SK-N-SH (cell line): ENCODE measurements at regions not wholly inside any gene's neighbourhood (a gene's known extent, or its start where the extent isn't known, plus 50 kb on each side); places are given as distances from the start of the nearest gene placed in this dataset.

Experiments used
- ELF1 ChIP-seq: IDR thresholded peaks from 2 replicates; pipeline ENCODE4 v1.4.0; 2012
- EP300 ChIP-seq, 2 experiments: IDR thresholded peaks; 2 replicates each; pipeline versions ENCODE4 v1.4.0 to v1.6.1; 2012; ENCODE audit warnings: borderline replicate concordance in 1 of 2, low read depth in 1 of 2, low read length in 1 of 2
- EZH2phosphoT487 ChIP-seq: fragments of 200-600 bp; sonication (generic); IDR thresholded peaks from 2 replicates; pipeline ENCODE4 v1.6.1; 2017; ENCODE audit warnings: low read depth, mixed run types, mild to moderate bottlenecking, antibody characterized with exemption, moderate library complexity, borderline replicate concordance
- GABPA ChIP-seq: IDR thresholded peaks from 2 replicates; pipeline ENCODE4 v1.4.0; 2012; ENCODE audit warnings: low read depth, mild to moderate bottlenecking
- GATA2 ChIP-seq: sonication (generic); formaldehyde crosslinking; IDR thresholded peaks from 2 replicates; pipeline ENCODE4 v1.5.0; 2020; ENCODE audit warnings: mild to moderate bottlenecking, missing genetic modification reagents
- MXI1 ChIP-seq: IDR thresholded peaks from 2 replicates; pipeline ENCODE4 v1.6.1; 2012; ENCODE audit warnings: mild to moderate bottlenecking, low read depth, low read length, improper control_type of control experiment
- NFIC ChIP-seq: IDR thresholded peaks from 2 replicates; pipeline ENCODE4 v1.4.0; 2012; ENCODE audit warnings: borderline replicate concordance
- NRF1 ChIP-seq: IDR thresholded peaks from 2 replicates; pipeline ENCODE4 v1.6.1; 2012; ENCODE audit warnings: low read depth, mild to moderate bottlenecking, low read length
- POLR2AphosphoS5 ChIP-seq: IDR thresholded peaks from 2 replicates; pipeline ENCODE4 v1.6.1; 2012; ENCODE audit warnings: low read depth, low read length
- RAD21 ChIP-seq: IDR thresholded peaks from 2 replicates; pipeline ENCODE4 v1.6.1; 2012; ENCODE audit warnings: mild to moderate bottlenecking, low read length
- RCOR1 ChIP-seq: fragments of 150-350 bp; IDR thresholded peaks from 2 replicates; pipeline ENCODE4 v1.6.1; 2017; ENCODE audit warnings: antibody characterized with exemption, low read length
- RFX5 ChIP-seq: IDR thresholded peaks from 2 replicates; pipeline ENCODE4 v1.6.1; 2012; ENCODE audit warnings: mild to moderate bottlenecking, improper control_type of control experiment, low read length
- RXRA ChIP-seq: IDR thresholded peaks from 2 replicates; pipeline ENCODE4 v1.4.0; 2012; ENCODE audit warnings: low read depth, mild to moderate bottlenecking, borderline replicate concordance
- TCF12 ChIP-seq: IDR thresholded peaks from 2 replicates; pipeline ENCODE4 v1.4.0; 2012
- TEAD4 ChIP-seq: IDR thresholded peaks from 2 replicates; pipeline ENCODE4 v1.4.0; 2012; ENCODE audit warnings: mild to moderate bottlenecking, borderline replicate concordance; ENCODE audit not compliant: insufficient read depth
- YY1 ChIP-seq: IDR thresholded peaks from 2 replicates; pipeline ENCODE4 v1.4.0; 2012; ENCODE audit warnings: low read depth, mild to moderate bottlenecking
- TF ChIP-seq, protein P1 (sequence below): IDR thresholded peaks from 2 replicates; pipeline ENCODE4; 2012
- TF ChIP-seq, protein P2 (sequence below): IDR thresholded peaks from 2 replicates; pipeline ENCODE4 v1.4.0; 2012; ENCODE audit warnings: low read depth
- TF ChIP-seq, protein P3 (sequence below): fragments of 150-350 bp; IDR thresholded peaks from 2 replicates; pipeline ENCODE4 v1.6.1; 2017; ENCODE audit warnings: antibody characterized with exemption, low read length, low read depth, borderline replicate concordance
- TF ChIP-seq, protein P4 (sequence below): IDR thresholded peaks from 2 replicates; pipeline ENCODE4 v1.4.0; 2012; ENCODE audit warnings: low read depth, borderline replicate concordance
- TF ChIP-seq, protein P5 (sequence below): fragments of 200-600 bp; sonication (generic); IDR thresholded peaks from 2 replicates; pipeline ENCODE4 v1.6.1; 2017; ENCODE audit warnings: antibody characterized with exemption, mild to moderate bottlenecking, moderate library complexity
- TF ChIP-seq, protein P6 (sequence below): IDR thresholded peaks from 2 replicates; pipeline ENCODE4 v1.4.0; 2012; ENCODE audit warnings: low read depth, borderline replicate concordance
- TF ChIP-seq, protein P7 (sequence below): fragments of 150-350 bp; IDR thresholded peaks from 2 replicates; pipeline ENCODE4 v1.6.1; 2016; ENCODE audit warnings: mild to moderate bottlenecking, low read depth, low read length

DNA sequence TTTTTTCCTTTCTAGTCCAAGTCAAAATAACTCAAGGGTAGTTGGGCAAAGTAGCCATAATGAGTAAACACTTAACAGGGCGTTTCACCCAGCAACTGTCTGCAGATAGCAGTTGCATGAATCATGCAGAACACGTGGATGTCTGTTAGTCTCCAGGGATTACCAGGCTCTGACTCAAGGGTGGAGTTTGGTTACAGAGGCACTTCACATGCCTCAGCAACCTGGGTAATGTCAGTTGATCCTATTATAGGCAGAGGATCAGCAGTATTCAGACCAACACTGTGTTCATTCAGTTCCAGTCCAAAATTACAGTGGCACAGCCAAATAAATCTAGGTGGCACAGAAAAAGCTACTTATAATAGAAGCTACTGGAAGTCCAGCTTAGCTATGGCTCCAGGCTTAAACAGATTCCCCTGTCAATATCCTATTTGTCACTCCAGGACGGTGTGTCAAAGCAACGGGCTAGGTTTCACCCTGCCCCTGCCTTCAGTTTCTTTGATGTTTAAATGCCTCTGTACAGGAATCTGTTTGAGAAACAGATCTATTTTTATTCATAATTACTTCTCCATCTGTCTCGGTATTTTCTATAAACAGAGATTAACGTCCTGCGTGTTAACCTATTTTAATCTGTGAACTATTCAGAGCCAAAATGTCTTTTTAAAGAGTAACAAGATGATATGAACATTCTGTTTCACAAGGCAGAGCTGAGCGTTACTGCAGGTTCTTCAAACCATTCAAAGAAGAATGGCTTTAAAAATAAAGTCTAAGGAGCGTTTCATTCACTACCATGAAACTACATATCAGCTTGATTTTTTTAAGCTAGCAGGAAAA, 162.6 kb upstream of the AKR1E2 start (continued):
- TF ChIP-seq, protein P1, sequence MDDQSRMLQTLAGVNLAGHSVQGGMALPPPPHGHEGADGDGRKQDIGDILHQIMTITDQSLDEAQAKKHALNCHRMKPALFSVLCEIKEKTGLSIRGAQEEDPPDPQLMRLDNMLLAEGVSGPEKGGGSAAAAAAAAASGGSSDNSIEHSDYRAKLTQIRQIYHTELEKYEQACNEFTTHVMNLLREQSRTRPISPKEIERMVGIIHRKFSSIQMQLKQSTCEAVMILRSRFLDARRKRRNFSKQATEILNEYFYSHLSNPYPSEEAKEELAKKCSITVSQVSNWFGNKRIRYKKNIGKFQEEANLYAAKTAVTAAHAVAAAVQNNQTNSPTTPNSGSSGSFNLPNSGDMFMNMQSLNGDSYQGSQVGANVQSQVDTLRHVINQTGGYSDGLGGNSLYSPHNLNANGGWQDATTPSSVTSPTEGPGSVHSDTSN: peak; percentile 89
- TF ChIP-seq RXRA: peak; percentile 83
- no peak for TF ChIP-seq MXI1
- TF ChIP-seq, protein P2, sequence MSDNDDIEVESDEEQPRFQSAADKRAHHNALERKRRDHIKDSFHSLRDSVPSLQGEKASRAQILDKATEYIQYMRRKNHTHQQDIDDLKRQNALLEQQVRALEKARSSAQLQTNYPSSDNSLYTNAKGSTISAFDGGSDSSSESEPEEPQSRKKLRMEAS: peak; percentile 96
- TF ChIP-seq, protein P3, sequence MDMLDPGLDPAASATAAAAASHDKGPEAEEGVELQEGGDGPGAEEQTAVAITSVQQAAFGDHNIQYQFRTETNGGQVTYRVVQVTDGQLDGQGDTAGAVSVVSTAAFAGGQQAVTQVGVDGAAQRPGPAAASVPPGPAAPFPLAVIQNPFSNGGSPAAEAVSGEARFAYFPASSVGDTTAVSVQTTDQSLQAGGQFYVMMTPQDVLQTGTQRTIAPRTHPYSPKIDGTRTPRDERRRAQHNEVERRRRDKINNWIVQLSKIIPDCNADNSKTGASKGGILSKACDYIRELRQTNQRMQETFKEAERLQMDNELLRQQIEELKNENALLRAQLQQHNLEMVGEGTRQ: no peak
- peak; percentile 81 to 100 for TF ChIP-seq EP300 (IDR thresholded peaks at IDR 0.05; ENCODE audit: borderline replicate concordance in 1 of 2, low read depth in 1 of 2, low read length in 1 of 2)
- TF ChIP-seq RCOR1: no peak
- peak; percentile 97 for TF ChIP-seq TCF12
- TF ChIP-seq NRF1: no peak
- TF ChIP-seq RFX5: no peak; the same call in 1 of the 2 replicates
- TF ChIP-seq, protein P4, sequence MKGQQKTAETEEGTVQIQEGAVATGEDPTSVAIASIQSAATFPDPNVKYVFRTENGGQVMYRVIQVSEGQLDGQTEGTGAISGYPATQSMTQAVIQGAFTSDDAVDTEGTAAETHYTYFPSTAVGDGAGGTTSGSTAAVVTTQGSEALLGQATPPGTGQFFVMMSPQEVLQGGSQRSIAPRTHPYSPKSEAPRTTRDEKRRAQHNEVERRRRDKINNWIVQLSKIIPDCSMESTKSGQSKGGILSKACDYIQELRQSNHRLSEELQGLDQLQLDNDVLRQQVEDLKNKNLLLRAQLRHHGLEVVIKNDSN: peak; percentile 81; the same call in 1 of the 2 replicates
- TF ChIP-seq GATA2 (CRISPR knock-in tag): no peak
- TF ChIP-seq, protein P5, sequence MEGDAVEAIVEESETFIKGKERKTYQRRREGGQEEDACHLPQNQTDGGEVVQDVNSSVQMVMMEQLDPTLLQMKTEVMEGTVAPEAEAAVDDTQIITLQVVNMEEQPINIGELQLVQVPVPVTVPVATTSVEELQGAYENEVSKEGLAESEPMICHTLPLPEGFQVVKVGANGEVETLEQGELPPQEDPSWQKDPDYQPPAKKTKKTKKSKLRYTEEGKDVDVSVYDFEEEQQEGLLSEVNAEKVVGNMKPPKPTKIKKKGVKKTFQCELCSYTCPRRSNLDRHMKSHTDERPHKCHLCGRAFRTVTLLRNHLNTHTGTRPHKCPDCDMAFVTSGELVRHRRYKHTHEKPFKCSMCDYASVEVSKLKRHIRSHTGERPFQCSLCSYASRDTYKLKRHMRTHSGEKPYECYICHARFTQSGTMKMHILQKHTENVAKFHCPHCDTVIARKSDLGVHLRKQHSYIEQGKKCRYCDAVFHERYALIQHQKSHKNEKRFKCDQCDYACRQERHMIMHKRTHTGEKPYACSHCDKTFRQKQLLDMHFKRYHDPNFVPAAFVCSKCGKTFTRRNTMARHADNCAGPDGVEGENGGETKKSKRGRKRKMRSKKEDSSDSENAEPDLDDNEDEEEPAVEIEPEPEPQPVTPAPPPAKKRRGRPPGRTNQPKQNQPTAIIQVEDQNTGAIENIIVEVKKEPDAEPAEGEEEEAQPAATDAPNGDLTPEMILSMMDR: no peak
- peak; percentile 94 for TF ChIP-seq POLR2AphosphoS5
- peak; percentile 86 for TF ChIP-seq NFIC
- TF ChIP-seq GABPA: no peak
- TF ChIP-seq, protein P6, sequence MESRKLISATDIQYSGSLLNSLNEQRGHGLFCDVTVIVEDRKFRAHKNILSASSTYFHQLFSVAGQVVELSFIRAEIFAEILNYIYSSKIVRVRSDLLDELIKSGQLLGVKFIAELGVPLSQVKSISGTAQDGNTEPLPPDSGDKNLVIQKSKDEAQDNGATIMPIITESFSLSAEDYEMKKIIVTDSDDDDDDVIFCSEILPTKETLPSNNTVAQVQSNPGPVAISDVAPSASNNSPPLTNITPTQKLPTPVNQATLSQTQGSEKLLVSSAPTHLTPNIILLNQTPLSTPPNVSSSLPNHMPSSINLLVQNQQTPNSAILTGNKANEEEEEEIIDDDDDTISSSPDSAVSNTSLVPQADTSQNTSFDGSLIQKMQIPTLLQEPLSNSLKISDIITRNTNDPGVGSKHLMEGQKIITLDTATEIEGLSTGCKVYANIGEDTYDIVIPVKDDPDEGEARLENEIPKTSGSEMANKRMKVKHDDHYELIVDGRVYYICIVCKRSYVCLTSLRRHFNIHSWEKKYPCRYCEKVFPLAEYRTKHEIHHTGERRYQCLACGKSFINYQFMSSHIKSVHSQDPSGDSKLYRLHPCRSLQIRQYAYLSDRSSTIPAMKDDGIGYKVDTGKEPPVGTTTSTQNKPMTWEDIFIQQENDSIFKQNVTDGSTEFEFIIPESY: peak; percentile 86
- TF ChIP-seq YY1: no peak; the same call in 1 of the 2 replicates
- TF ChIP-seq RAD21: no peak
- peak; percentile 18; the same call in 1 of the 2 replicates for TF ChIP-seq ELF1
- TF ChIP-seq EZH2phosphoT487: no peak
- TF ChIP-seq TEAD4: peak; percentile 94
- TF ChIP-seq, protein P7, sequence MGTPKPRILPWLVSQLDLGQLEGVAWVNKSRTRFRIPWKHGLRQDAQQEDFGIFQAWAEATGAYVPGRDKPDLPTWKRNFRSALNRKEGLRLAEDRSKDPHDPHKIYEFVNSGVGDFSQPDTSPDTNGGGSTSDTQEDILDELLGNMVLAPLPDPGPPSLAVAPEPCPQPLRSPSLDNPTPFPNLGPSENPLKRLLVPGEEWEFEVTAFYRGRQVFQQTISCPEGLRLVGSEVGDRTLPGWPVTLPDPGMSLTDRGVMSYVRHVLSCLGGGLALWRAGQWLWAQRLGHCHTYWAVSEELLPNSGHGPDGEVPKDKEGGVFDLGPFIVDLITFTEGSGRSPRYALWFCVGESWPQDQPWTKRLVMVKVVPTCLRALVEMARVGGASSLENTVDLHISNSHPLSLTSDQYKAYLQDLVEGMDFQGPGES: no peak
